H1 (cell line): ENCODE measurements at regions not wholly inside any gene's neighbourhood (a gene's known extent, or its start where the extent isn't known, plus 50 kb on each side); places are given as distances from the start of the nearest gene placed in this dataset.
A peak's percentile ranks its signal among the peaks of the same experiment; 100 is the strongest.

Experiments used
- CTCF ChIA-PET: fragments of 300-600 bp; sonication (Branson Sonifier 250); formaldehyde crosslinking; loops from one replicate; lab custom pipeline; 2021; ENCODE audit not compliant: partially characterized antibody; lab: Charles Lee
- POLR2A ChIA-PET: fragments of 300-600 bp; sonication (Branson Sonifier 250); formaldehyde crosslinking; loops from one replicate; lab custom pipeline; 2021; ENCODE audit warnings: inconsistent platforms; ENCODE audit not compliant: partially characterized antibody; lab: Charles Lee
- DNase-seq, 2 experiments: peaks; one replicate each; pipeline versions ENCODE4 v3.0.0 to v3.0.0-alpha.2; 2010 to 2022; ENCODE audit warnings: low spot score in 2 of 2, low read depth in 1 of 2, mixed read lengths in 1 of 2
- FAIRE-seq: peaks from 2 replicates; lab custom pipeline; 2011; peaks lifted over from hg19 to GRCh38; lab: Jason Lieb, UNC
- H2AFZ ChIP-seq: 2 replicates; pipeline ENCODE4 v1.8.1; 2012; ENCODE audit warnings: low read length, inconsistent platforms
- H2AK5ac ChIP-seq: 2 replicates; pipeline ENCODE4 v1.6.1; 2013; ENCODE audit warnings: low read depth, low read length
- H2BK120ac ChIP-seq: replicated peaks from 2 replicates; pipeline ENCODE3; 2013; ENCODE audit warnings: low read depth, low read length, inconsistent platforms
- H2BK12ac ChIP-seq: 2 replicates; pipeline ENCODE4 v1.6.1; 2013; ENCODE audit warnings: low read depth, low read length
- H2BK15ac ChIP-seq: 2 replicates; pipeline ENCODE4 v1.6.1; 2013; ENCODE audit warnings: low read length
- H2BK20ac ChIP-seq: 2 replicates; pipeline ENCODE4 v1.6.1; 2013; ENCODE audit warnings: low read length
- H2BK5ac ChIP-seq: 2 replicates; pipeline ENCODE4 v1.6.1; 2013; ENCODE audit warnings: low read depth, low read length
- H3K14ac ChIP-seq: 2 replicates; pipeline ENCODE4 v1.6.1; 2013; ENCODE audit warnings: inconsistent platforms; ENCODE audit not compliant: insufficient read length
- H3K18ac ChIP-seq: 2 replicates; pipeline ENCODE4 v1.6.1; 2013; ENCODE audit warnings: low read length; ENCODE audit errors: extremely low read depth
- H3K23ac ChIP-seq: 2 replicates; pipeline ENCODE4 v1.6.1; 2013; ENCODE audit warnings: inconsistent platforms; ENCODE audit not compliant: insufficient read length
- H3K23me2 ChIP-seq: 2 replicates; pipeline ENCODE4 v1.6.1; 2013; ENCODE audit warnings: low read depth, low read length
- H3K27ac ChIP-seq: 2 replicates; pipeline ENCODE4 v1.6.1; 2011; ENCODE audit warnings: low read depth, low read length, inconsistent platforms
- H3K27me3 ChIP-seq, 4 experiments: replicated peaks in 1 of 4; 1 replicate in 1 of 4; 2 replicates in 3 of 4; pipeline versions ENCODE4 v1.6.1 to v1.8.1; 2011 to 2013; ENCODE audit warnings: low read length in 3 of 4, mild to moderate bottlenecking in 3 of 4, inconsistent platforms in 2 of 4, mixed read lengths in 2 of 4, moderate library complexity in 1 of 4; ENCODE audit not compliant: control insufficient read depth in 3 of 4, insufficient read depth in 3 of 4; ENCODE audit errors: extremely low read depth in 1 of 4
- H3K36me3 ChIP-seq, 4 experiments: 2 replicates each; pipeline versions ENCODE4 v1.6.1 to v1.8.1; 2011 to 2013; ENCODE audit warnings: mild to moderate bottlenecking in 4 of 4, low read length in 3 of 4, moderate library complexity in 2 of 4, control low read depth in 1 of 4, inconsistent platforms in 1 of 4; ENCODE audit not compliant: insufficient read depth in 4 of 4, control insufficient read depth in 2 of 4
- H3K4ac ChIP-seq: replicated peaks from 2 replicates; pipeline ENCODE3; 2013; ENCODE audit warnings: low read length, low read depth, mixed read lengths, inconsistent platforms; ENCODE audit not compliant: insufficient read length
- H3K4me1 ChIP-seq, 4 experiments: replicated peaks in 1 of 4; 1 replicate in 1 of 4; 2 replicates in 3 of 4; pipeline versions ENCODE4 v1.6.1 to v1.8.1; 2011 to 2013; ENCODE audit warnings: low read length in 3 of 4, inconsistent platforms in 2 of 4, mixed read lengths in 1 of 4; ENCODE audit not compliant: insufficient read depth in 4 of 4, control insufficient read depth in 3 of 4
- H3K4me2 ChIP-seq, 2 experiments: 2 replicates each; pipeline versions ENCODE4 v1.6.1 to v1.8.1; 2011 to 2013; ENCODE audit warnings: low read depth in 2 of 2, low read length in 2 of 2, control low read depth in 1 of 2, inconsistent platforms in 1 of 2, mild to moderate bottlenecking in 1 of 2; ENCODE audit not compliant: insufficient read depth in 1 of 2
- H3K4me3 ChIP-seq, 4 experiments: fragments of 200-600, 300-600 bp in 1 of 4; sonication (generic), shearing (Covaris generic), sonication (Bioruptor Twin) in 1 of 4; 2 replicates each; pipeline versions ENCODE4 v1.5.1 to v1.8.1; 2011 to 2016; ENCODE audit warnings: low read length in 4 of 4, low read depth in 3 of 4, control low read depth in 2 of 4, inconsistent platforms in 2 of 4, mild to moderate bottlenecking in 2 of 4, mixed read lengths in 1 of 4, moderate library complexity in 1 of 4; ENCODE audit not compliant: insufficient read depth in 2 of 4; ENCODE audit errors: extremely low read depth in 1 of 4
- H3K56ac ChIP-seq: replicated peaks from 2 replicates; pipeline ENCODE3; 2013; ENCODE audit warnings: low read depth, mild to moderate bottlenecking, mixed read lengths, low read length, inconsistent platforms; ENCODE audit not compliant: insufficient read length
- H3K79me1 ChIP-seq: 2 replicates; pipeline ENCODE4 v1.6.1; 2013; ENCODE audit warnings: low read depth, low read length, control low read depth
- H3K79me2 ChIP-seq, 2 experiments: 2 replicates each; pipeline versions ENCODE4 v1.6.1 to v1.8.1; 2012 to 2013; ENCODE audit warnings: low read length in 2 of 2, mild to moderate bottlenecking in 2 of 2, inconsistent platforms in 1 of 2; ENCODE audit not compliant: insufficient read depth in 2 of 2, control insufficient read depth in 1 of 2
- H3K9ac ChIP-seq, 4 experiments: replicated peaks in 1 of 4; 1 replicate in 1 of 4; 2 replicates in 3 of 4; pipeline versions ENCODE4 v1.6.1 to v1.8.1; 2011 to 2013; ENCODE audit warnings: low read depth in 3 of 4, low read length in 3 of 4, control low read depth in 2 of 4, mild to moderate bottlenecking in 2 of 4, moderate library complexity in 2 of 4, inconsistent platforms in 1 of 4; ENCODE audit errors: extremely low read depth in 1 of 4
- H3K9me3 ChIP-seq, 2 experiments: 2 replicates each; pipeline versions ENCODE4 v1.6.1 to v1.8.1; 2012 to 2013; ENCODE audit warnings: mild to moderate bottlenecking in 2 of 2, moderate library complexity in 2 of 2, control low read depth in 1 of 2, inconsistent platforms in 1 of 2, low read depth in 1 of 2, low read length in 1 of 2, mixed read lengths in 1 of 2; ENCODE audit not compliant: insufficient read depth in 2 of 2
- H4K20me1 ChIP-seq, 2 experiments: replicated peaks in 1 of 2; 2 replicates each; pipeline versions ENCODE3 to v1.8.1; 2011 to 2013; ENCODE audit warnings: inconsistent platforms in 2 of 2, low read length in 2 of 2, mild to moderate bottlenecking in 1 of 2; ENCODE audit not compliant: insufficient read depth in 2 of 2, control insufficient read depth in 1 of 2
- H4K5ac ChIP-seq: 2 replicates; pipeline ENCODE4 v1.6.1; 2013; ENCODE audit warnings: low read length, low read depth, mixed read lengths, inconsistent platforms; ENCODE audit not compliant: insufficient read length
- H4K8ac ChIP-seq: 2 replicates; pipeline ENCODE4 v1.8.0; 2013; ENCODE audit warnings: mild to moderate bottlenecking, moderate library complexity, low read length, inconsistent platforms; ENCODE audit not compliant: insufficient read depth; ENCODE audit errors: extremely low read depth
- H4K91ac ChIP-seq: replicated peaks from 2 replicates; pipeline ENCODE3; 2013; ENCODE audit warnings: low read length, mixed read lengths, inconsistent platforms; ENCODE audit not compliant: insufficient read length
- POU5F1 ChIP-seq: IDR thresholded peaks from 2 replicates; pipeline ENCODE4 v1.6.1; 2011; ENCODE audit warnings: low read depth, mild to moderate bottlenecking, low read length, moderate library complexity
- WGBS, 2 experiments: shearing (Covaris generic) in 1 of 2; methylation state at CpG; one replicate each; pipeline versions ENCODE4 v1.1.6 to v1.1.7; 2013 to 2015; ENCODE audit warnings: low lambda C conversion rate in 2 of 2, mixed read lengths in 2 of 2, inconsistent platforms in 1 of 2, low coverage in 1 of 2, missing lambda C conversion rate in 1 of 2; ENCODE audit not compliant: insufficient replicate concordance in 2 of 2, insufficient coverage in 1 of 2, insufficient read length in 1 of 2; ENCODE audit errors: extremely low coverage in 1 of 2, missing lambda C conversion rate in 1 of 2; 5-methylcytosine and 5-hydroxymethylcytosine counted together

- Histone ChIP-seq H3K23ac (no peak overlapping the region), H2BK15ac (no peak overlapping the region), H2BK120ac (no peak overlapping the region), H3K18ac (no peak overlapping the region), H3K9me3 (peaks cover 2 to 4% of the 10 kb centered on the region in 2 experiments; a peak in 1 of 4 replicates), H3K4me1 (peaks cover 0 to 6% (median 0%) of the 10 kb centered on the region in 4 experiments; a peak in 2 of 7 replicates), H3K4ac (no peak overlapping the region), H4K91ac (no peak overlapping the region), H2AK5ac (no peak overlapping the region), H2BK20ac (no peak overlapping the region), H3K27ac (no peak overlapping the region), H2BK5ac (no peak overlapping the region), H3K4me2 (no peak overlapping the region), H2BK12ac (no peak overlapping the region), H3K23me2 (no peaks in the 10 kb centered on the region), H4K5ac (no peak overlapping the region), H4K20me1 (no peaks in the 10 kb centered on the region), H3K36me3 (no peaks in the 10 kb centered on the region), H3K9ac (no peak overlapping the region), H4K8ac (peak overlapping the region; percentile 48; the same call in 1 of the 2 replicates), H3K79me2 (no peaks in the 10 kb centered on the region), H3K14ac (no peak overlapping the region), H3K79me1 (no peaks in the 10 kb centered on the region), H2AFZ (no peak overlapping the region), H3K27me3 (no peaks in the 10 kb centered on the region), H3K56ac (no peak overlapping the region), H3K4me3 (no peak overlapping the region)
- DNase-seq (no peak), FAIRE-seq (no peak)
- CTCF ChIA-PET, result interaction anchor here (0.9 to 3.1 kb wide), 3 partner anchors 9 to 146 kb away, joined by 3 to 21 read pairs (median 4); no protein-coding TSS in a partner anchor
- POLR2A ChIA-PET, result no interaction called here
- WGBS, 2 experiments, result 89% methylated on average over 12 of the region's 13 CpGs; no CpG with 5 or more reads in 1 of the 2 experiments
- no peak for TF ChIP-seq POU5F1
Observed at GRCh38 chr7:155198901-155199845, 98.5 kb upstream of the INSIG1 start.
